ENCODE measurements at regions not wholly inside any gene's neighbourhood (a gene's known extent, or its start where the extent isn't known, plus 50 kb on each side); places are given as distances from the start of the nearest gene placed in this dataset.
"Not testable (repeated sequence)": the region's sequence is repeated elsewhere in the genome, so short reads cannot be mapped to it uniquely, and the experiment has no call there.

DNA sequence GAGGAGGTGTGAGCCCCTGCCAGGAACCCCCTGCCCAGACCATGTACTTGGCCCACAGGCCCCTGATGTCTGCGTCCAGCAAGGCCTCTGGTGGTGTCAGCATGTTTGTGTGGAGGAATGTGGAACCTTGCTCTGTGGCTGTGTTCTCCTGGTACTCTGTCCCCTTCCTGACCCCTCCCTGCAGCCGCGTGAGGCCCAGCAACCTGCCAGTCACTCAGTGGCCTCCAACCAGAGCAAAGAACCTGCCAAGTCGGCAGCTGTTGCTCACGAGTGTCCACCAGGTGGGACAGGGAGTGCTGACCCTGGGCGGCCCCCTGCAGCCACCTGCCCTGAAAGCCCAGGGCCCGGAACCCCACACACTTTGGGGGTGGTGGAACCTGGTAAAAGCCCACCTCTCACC is 65.6 kb upstream of the COBL start:
- intact Hi-C loops (cut with micrococcal nuclease) = not testable (repeated sequence)

DNA sequence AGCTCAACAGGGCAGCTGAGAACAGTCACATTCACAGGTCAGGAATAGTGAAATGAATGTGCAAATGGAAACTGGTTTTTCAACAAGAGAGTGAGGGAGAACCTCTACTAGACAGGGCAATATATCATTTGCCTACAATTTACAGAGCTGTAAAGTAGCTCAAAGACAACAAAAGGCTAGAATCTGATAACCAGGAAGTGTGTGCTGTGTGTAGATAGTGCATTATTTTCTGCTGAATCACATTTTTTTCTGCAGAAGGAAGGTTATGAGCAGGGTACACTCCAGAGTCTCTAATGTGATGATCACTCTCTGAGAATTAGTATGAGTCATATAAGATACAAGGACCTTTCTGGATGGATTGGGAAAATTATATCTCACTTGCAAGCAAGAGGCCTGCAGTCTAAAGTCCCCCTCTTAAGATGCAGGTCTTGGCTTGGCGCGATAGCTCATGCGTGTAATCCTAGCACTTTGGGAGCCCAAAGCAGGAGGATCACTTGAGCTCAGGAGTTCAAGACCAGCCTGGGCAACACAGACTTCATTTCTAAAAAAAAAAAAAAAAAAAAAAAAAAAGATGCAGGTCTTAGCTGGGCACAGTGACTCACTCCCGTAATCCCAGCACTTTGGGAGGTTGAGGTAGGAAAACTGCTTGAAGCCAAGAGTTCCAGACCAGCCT is 59.9 kb upstream of the COBL start:
- no peaks in the 10 kb centered on the region for H3K4me1 Mint-ChIP-seq (ENCODE audit: low read depth)
- H3K27me3 Mint-ChIP-seq (ENCODE audit: low read depth) = peaks cover 3% of the 10 kb centered on the region
- intact Hi-C loops (cut with micrococcal nuclease) = no loop called here
- H3K9me3 Mint-ChIP-seq = no peaks in the 10 kb centered on the region
- no peak for DNase-seq (ENCODE audit: low spot score)
- H3K4me3 Mint-ChIP-seq (ENCODE audit: low read depth) = no peak overlapping the region
- no peak overlapping the region for H3K27ac Mint-ChIP-seq
- no peaks in the 10 kb centered on the region for H3K36me3 Mint-ChIP-seq (ENCODE audit: low read depth)

More for the DNA sequence above, 65.6 kb upstream of the COBL start:
- H3K27ac Mint-ChIP-seq; H3K36me3 Mint-ChIP-seq (ENCODE audit: low read depth); H3K27me3 Mint-ChIP-seq (ENCODE audit: low read depth); H3K4me1 Mint-ChIP-seq (ENCODE audit: low read depth); DNase-seq (ENCODE audit: low spot score); H3K9me3 Mint-ChIP-seq; H3K4me3 Mint-ChIP-seq (ENCODE audit: low read depth): not testable (repeated sequence)

DNA sequence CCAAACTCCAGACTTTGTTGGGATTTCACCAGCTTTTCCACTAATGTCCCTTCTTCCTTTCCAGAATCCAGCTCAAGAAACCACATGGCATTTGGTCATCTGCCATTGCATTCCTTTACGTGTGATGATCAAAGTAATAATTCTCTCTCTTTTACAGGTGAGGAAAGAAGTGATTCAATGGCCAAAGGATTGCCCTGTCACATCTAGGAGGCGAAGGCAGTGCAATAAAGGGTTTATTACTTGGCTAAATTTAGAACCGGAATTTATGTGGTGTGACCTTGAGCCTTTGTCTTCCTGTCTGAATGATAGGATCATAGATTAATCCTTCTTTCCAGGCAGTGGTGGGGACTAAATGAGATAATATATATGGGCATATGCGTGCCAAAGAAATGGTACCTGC is 58.3 kb upstream of the COBL start:
- Mint-ChIP-seq H3K4me1 (ENCODE audit: low read depth) (no peaks in the 10 kb centered on the region), H3K4me3 (ENCODE audit: low read depth) (no peak overlapping the region), H3K9me3 (no peaks in the 10 kb centered on the region), H3K27me3 (ENCODE audit: low read depth) (peaks cover 3% of the 10 kb centered on the region), H3K27ac (no peak overlapping the region), H3K36me3 (ENCODE audit: low read depth) (no peaks in the 10 kb centered on the region)
- no peak for DNase-seq (ENCODE audit: low spot score)
- intact Hi-C loops (cut with micrococcal nuclease) = no loop called here

DNA sequence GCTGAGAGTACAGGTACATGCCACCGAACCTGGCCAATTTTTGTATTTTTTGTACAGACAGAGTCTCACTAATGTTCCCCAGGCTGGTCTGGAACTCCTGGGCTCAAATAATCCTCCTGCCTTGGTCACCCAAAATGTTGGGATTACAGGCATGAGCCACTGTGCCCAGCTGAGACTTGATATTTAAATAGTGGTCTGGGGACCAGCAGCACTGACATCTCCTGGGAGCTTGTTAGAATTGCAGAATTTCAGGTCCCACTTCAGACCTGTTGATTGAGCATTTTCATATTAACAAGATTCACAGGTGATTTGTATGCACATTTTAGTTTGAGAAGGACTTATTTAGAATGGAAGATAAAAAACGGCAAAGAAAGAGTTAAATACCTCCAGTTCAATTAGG is 57.0 kb upstream of the COBL start:
- H3K4me1 Mint-ChIP-seq (ENCODE audit: low read depth); DNase-seq (ENCODE audit: low spot score); H3K27me3 Mint-ChIP-seq (ENCODE audit: low read depth); H3K36me3 Mint-ChIP-seq (ENCODE audit: low read depth); H3K4me3 Mint-ChIP-seq (ENCODE audit: low read depth); intact Hi-C loops (cut with micrococcal nuclease); H3K27ac Mint-ChIP-seq; H3K9me3 Mint-ChIP-seq: not testable (repeated sequence)

DNA sequence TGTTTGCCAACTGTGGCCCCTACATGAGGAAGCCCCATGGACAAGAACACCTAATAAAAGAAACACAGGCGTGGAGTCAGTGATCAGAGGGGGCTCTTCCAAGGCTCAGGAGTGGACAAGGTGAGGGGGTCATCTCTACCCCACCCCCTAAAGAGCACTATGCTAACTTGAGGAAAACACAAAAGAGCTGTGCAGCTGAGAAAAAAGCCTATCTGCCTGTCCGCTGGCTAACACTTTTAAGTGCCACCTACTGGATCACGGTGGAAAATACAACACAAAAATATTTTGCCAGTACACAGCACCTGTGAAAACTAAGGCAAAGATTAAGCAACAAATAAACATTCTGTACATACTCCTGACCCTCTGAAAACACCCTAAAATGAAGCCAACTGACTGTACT is 53.1 kb upstream of the COBL start:
- DNase-seq (ENCODE audit: low spot score) = no peak
- Mint-ChIP-seq H3K36me3 (ENCODE audit: low read depth) (no peaks in the 10 kb centered on the region), H3K4me1 (ENCODE audit: low read depth) (no peaks in the 10 kb centered on the region), H3K9me3 (no peaks in the 10 kb centered on the region), H3K27me3 (ENCODE audit: low read depth) (no peaks in the 10 kb centered on the region), H3K4me3 (ENCODE audit: low read depth) (no peak overlapping the region), H3K27ac (no peak overlapping the region)
- intact Hi-C loops (cut with micrococcal nuclease) = no loop called here

DNA sequence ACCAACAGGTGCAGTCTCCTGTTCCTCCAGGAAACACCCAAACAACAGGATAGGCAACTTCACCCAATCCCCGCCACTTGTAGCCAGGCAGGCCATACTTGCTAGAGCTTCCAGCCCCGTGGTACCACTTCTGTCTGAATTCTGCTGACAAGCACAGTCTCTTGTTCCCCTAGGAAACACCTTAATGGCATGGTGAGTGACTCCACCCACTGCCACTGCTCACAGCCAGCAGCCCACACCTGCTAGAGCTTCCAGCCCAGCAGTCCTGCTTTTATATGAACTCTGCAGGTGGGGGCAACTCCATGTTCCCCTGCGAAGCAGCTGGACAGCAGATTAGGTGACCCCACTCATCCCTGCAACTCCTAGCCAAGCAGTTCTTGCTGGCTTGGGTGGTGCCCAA is 52.6 kb upstream of the COBL start:
- H3K36me3 Mint-ChIP-seq (ENCODE audit: low read depth); H3K9me3 Mint-ChIP-seq; H3K4me1 Mint-ChIP-seq (ENCODE audit: low read depth); intact Hi-C loops (cut with micrococcal nuclease); H3K27ac Mint-ChIP-seq; H3K27me3 Mint-ChIP-seq (ENCODE audit: low read depth); H3K4me3 Mint-ChIP-seq (ENCODE audit: low read depth); DNase-seq (ENCODE audit: low spot score): not testable (repeated sequence)

DNA sequence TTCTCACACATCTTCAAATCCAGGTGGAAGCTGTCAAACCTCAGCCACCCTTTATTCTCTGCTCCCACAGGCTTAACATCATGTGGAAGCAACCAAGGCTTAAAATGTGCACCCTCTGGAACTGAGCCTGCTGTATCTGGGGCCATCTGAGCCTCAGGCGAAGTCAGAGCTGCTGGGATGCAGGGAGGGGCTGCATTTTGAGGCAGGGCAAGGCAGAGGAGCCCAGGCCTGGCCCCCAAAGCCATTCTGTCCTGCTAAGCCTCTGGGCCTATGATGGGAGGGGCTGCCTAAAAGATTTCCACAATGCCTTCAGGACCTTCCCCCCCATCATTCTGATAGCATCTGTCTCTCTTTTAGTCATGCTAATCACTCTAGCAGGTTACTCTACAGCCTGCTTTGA is 51.7 kb upstream of the COBL start:
- H3K27me3 Mint-ChIP-seq (ENCODE audit: low read depth) = no peaks in the 10 kb centered on the region
- H3K4me1 Mint-ChIP-seq (ENCODE audit: low read depth) = no peaks in the 10 kb centered on the region
- no peak for DNase-seq (ENCODE audit: low spot score)
- no peak overlapping the region for H3K4me3 Mint-ChIP-seq (ENCODE audit: low read depth)
- H3K36me3 Mint-ChIP-seq (ENCODE audit: low read depth) = no peaks in the 10 kb centered on the region
- no peaks in the 10 kb centered on the region for H3K9me3 Mint-ChIP-seq
- H3K27ac Mint-ChIP-seq = no peak overlapping the region
- intact Hi-C loops (cut with micrococcal nuclease) = no loop called here

DNA sequence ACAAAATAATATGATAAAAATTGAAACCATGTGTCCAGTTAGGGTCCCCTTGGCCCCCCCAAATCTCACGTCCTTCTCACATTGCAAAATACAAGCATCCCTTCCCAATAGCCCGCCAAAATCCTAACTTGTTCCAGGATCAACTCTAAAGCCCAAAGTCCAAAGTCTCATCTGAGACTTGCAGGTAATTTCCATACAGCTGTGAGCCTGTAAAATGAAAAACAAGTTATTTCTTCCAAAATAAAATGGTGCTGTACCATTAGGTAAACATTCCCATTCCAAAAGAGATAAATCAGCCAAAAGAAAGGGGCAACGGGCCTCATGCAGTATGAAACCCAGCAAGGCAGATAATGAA is 51.0 kb upstream of the COBL start:
- Mint-ChIP-seq H3K9me3 (no peaks in the 10 kb centered on the region), H3K36me3 (ENCODE audit: low read depth) (no peaks in the 10 kb centered on the region), H3K27ac (no peak overlapping the region), H3K27me3 (ENCODE audit: low read depth) (no peaks in the 10 kb centered on the region), H3K4me3 (ENCODE audit: low read depth) (no peak overlapping the region), H3K4me1 (ENCODE audit: low read depth) (no peaks in the 10 kb centered on the region)
- no peak for DNase-seq (ENCODE audit: low spot score)
- intact Hi-C loops (cut with micrococcal nuclease) = loop anchor here (1.0 kb wide), 1 partner anchor 205 kb away; no protein-coding TSS in a partner anchor

DNA sequence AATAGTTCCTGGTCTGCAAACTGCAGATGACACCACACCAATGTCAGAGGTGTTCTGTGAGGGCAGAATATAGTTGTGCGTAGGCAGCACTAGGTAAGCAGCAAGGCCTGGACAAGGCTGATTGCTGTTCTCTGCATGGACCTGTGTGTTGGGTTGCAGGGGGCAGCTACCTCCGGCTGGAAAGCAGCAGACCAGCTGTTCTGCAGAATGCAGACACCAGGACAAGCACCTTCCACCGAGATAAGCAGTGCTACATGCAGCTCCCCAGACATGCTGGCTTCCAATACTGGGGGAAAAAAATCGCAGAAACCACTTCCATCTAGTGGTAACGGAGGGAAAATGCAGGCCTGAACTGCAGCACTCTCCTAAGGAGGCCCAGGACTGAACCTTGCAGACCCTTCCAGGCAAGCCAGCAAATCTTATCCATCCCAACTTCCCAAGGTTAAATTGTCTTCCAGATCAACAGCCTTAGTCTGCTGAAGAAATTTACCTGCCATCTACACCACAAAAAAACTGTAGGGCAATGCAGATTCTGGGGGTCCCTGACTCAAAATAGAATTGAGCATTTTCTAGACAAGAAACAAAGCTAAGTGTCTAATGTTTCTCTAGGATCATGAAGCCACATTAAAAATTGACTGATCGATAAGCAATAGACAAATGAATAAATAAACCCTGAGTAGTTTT is 50.5 kb upstream of the COBL start:
- DNase-seq (ENCODE audit: low spot score) = no peak
- Mint-ChIP-seq H3K27ac (no peak overlapping the region), H3K4me1 (ENCODE audit: low read depth) (no peaks in the 10 kb centered on the region), H3K36me3 (ENCODE audit: low read depth) (no peaks in the 10 kb centered on the region), H3K9me3 (no peaks in the 10 kb centered on the region), H3K27me3 (ENCODE audit: low read depth) (no peaks in the 10 kb centered on the region), H3K4me3 (ENCODE audit: low read depth) (no peak overlapping the region)
- intact Hi-C loops (cut with micrococcal nuclease) = loop anchor here (1.0 kb wide), 1 partner anchor 205 kb away; no protein-coding TSS in a partner anchor

All from activated T-helper 2 cell treated with anti-CD3 and anti-CD28 coated beads, Interferon-gamma antibody, Interleukin-2, Interleukin-4, amounts not matched to agents 10 μg/mL and 5 μg/mL and 100 μg/mL, durations not matched to agents 14 hours and 24 hours and 36 hours (primary cell).